GM19463 (cell line): ENCODE measurements at regions not wholly inside any gene's neighbourhood (a gene's known extent, or its start where the extent isn't known, plus 50 kb on each side); places are given as distances from the start of the nearest gene placed in this dataset.
"Not testable (repeated sequence)": the region's sequence is repeated elsewhere in the genome, so short reads cannot be mapped to it uniquely, and the experiment has no call there.

Source experiments
- ATAC-seq: cut with Tn5 transposase; IDR thresholded peaks from one replicate; pipeline ENCODE4 v1.9.1; 2021; ENCODE audit warnings: mild to moderate bottlenecking, moderate library complexity; ENCODE audit not compliant: unreplicated experiment

DNA sequence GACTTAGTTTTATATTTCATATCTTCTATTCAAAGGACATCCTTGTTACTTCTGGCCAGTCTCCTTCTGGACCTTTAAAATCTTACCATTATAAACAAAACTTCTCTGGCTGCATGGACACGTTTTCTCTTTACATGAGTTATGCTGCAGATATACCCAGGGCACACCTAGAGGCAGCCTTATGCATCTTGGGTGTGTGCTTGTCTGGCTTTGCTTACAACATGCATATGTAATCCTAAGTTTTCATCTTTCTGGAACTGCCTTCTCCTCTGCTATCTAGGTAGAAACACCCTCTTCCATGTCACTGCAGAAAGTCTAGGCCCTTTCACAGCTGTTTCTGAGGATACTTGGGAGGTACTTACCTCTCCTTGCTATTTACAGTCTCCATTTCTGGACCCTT lies 185.8 kb upstream of the RAG2 start:
- no peak for ATAC-seq

DNA sequence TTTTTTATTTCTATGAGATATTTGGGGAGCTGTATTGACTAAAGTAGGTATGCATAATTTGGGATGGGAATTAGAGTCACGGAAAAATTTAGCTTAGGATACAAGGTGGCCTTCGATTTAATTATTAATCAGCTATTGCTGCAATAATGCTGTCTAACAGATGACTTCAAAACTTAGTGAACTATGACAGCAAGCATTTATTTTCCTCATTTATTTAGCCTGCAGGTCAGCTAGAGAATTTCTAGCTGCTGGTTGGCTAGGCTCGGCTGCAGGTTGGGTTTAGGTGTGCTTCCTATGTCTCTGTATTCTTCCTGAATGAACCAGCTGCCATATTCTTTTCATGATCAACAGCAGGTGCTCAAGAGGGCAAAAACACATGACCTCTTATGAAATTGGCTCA lies 181.8 kb upstream of the RAG2 start:
- ATAC-seq: no peak

DNA sequence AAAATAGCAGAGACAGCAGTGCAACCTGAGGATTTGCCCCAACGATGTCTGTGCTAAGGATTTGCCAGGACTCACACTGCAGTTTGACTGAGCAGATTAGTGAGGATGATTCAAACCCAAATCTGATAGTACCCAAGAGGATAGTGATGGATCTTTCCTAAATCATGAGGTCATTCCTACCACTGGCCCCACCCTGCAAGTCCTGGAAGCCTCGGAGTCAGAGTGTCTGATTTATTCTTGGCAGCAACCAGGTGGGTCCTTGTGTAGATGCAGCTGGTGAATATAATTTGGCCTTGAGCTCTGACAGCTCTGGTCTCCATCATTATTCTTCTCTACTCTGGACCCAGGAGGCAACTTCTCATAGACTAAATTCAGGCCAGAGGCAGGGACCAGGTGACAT lies 179.3 kb upstream of the RAG2 start:
- no peak for ATAC-seq

DNA sequence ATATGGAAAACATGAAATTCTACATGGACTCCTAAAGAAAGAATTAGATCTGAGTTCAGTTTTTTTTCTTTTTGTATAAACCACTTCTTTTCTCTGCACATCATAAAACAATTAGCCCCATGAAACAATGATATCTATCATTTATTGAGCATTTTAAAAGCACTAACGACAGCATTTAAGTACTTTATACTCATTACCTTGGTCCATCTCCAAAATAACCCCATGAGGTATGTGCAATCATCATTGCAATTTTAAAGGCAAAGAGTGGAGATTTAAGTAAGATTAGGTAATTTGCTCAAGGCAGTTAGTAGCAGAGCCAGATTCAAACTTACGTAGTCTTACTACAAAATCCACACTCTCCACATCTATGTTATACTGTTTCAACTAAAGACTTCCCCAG lies 177.7 kb upstream of the RAG2 start:
- ATAC-seq: no peak

DNA sequence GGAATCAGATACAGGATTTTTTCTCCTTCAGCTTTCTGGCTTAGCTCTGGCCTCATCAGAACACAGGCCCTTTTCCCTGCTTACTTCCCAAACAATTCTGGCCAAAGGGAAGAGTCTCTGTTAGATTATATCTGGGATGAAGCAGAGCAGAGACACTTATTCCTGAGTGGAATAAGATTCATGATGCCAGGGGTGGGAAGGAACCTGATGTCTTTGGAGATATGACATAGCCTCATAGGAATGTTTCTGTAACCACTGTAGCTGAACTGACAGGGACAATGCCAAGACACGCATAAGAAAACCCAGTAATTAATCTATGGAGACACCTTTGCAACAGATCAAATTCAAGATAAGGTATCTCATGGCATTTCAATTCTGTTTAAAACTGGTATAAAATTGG lies 177.1 kb upstream of the RAG2 start:
- no peak for ATAC-seq

DNA sequence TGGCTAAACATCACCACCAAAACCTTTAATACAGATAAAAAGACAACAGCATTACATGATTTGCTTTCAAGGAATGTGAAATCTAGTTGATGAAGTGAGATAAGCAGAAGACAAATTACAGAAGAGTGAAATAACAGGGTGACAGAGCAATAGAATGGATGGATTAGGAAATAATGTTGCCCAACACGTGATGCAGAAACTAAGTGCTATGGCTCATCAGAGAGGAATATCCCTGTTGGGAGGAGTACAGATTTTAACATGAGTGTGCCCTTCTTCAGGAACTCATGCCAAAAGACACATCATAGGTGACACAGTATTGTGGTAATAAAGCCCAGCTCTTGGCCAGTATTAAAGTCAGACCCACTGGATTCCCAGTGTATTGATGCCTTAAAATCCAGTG lies 176.6 kb upstream of the RAG2 start:
- no peak for ATAC-seq

DNA sequence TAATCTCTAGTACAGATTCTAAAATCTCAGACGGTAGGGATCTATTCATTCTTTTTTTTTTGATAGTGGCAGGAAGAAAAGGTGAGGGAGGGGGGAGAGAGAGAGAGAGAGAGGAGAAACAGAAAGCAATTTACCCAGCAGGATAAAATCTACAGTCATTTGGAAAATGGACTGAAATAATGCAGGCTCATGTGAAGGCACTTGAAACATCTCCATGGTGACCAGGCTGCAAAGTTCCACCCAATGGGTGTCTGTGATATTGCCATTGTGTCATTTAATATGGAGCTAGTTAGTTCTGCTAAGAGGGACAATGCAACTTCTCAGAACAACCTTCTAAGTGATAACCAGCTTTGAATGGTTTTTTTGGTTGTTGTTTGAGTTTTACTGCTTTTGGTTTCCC lies 165.2 kb upstream of the RAG2 start:
- ATAC-seq: no peak

DNA sequence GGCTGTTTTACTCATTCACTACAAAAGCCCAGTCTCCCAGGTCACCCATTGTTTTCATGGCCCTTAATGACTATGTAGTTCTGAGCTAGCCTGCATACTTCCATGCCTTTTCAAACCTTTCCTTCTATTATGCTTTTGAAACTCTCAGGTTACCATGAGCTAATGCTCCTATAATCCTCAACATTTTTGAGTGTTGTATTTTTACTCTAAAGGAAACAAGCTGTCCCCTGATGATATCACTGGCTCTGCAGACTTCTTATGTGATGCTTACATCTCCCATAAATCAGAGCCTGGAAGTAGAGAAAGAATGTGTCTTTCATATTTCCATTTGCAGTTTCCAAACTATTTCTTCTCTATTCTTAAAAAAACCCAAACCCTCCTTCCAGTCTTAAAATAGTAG lies 159.0 kb upstream of the RAG2 start:
- no peak for ATAC-seq

DNA sequence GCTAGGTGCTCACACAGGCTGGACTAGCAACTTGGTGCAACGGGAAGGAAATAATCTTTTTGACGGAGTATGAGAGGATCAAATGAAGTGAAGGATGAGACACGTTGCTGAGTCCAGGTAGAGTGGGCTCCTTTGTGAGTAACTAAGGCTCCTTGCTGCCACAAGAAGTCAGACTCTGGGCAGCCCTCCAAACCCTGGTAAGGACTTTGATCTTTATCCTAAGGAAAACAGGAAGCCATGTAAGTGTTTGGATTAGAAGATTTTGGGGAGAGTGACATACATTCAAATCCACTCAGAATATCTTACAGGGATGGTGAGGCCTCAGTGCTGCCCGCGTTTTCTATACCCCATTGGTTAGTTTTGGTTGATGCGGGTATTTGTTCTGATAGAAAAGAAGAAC lies 155.9 kb upstream of the RAG2 start:
- no peak for ATAC-seq

DNA sequence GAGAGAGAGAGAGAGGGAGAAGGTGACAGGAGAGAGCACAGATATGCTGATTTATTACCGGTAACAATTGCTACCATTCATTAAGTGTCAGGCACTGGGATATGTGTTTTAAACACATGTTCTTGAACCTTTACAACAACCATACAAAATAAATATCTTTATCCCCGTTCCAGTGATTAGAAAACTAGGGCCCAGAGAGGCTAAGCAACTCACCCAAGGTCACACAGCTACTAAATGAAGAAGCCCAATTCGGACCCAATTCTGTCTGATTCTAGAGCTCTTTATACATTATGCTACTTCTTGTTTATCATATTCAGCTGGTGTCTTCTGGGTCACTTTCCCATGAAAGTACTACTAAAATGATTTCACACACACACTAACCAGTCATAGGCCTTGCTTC lies 154.0 kb upstream of the RAG2 start:
- no peak for ATAC-seq

DNA sequence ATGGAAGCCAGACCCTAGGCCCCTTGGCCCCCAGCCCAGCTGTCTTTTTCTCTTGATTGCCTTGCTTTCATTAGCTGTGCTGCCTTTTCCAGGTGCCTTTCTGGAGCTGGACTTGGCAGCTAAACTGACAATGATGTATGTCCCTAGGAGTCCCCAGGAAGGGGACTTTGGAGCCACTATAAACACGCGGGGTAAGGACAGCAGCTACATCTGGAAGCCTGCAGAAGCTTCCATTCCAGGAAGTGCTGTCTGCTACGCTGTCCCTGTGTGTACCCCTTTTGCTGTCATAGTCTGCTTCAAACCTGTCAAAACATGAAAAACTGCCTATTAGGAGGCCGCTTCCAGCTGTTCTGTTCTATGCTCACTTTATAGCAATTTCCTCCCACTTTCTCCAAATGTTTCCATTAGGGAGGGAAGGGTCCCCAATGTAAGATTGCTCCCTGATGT lies 153.3 kb upstream of the RAG2 start:
- ATAC-seq: no peak

DNA sequence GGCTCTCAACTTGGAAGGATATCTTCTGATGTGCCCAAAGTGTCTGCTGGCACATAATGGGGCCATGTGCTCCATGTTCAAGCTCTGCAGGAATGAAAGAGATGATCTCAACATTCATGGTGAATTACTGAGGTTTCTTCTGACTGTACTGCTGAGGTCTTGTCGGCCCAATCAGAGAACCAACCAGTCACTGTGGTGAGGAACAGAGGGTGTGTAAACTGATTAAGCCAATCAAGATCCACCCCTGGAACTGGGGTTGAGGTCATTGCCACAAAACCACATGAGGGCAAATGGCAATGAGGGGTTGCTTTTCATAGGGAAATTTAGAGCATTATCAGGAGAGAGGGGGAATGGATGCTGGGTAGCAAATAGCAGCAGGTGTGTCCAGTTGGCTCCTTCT lies 152.3 kb upstream of the RAG2 start:
- no peak for ATAC-seq

DNA sequence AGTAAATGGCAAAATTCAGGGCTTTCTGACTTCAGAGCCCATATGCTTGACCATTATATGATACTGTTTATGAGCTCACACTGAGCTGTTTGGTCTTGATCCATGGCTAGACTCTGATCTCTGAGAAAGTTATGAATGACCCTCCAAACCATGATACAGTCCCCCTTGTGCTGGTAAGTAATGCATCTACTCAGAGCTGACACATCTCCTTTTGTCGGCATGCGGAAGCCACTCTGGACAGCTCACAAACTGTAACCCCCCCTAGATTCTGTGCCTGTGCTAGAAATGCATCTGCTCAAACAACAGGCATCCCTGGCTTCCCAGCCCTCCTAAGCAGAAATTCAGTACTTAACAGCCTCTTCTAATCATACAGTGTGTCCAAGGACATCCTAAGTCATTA lies 150.8 kb upstream of the RAG2 start:
- ATAC-seq: no peak

DNA sequence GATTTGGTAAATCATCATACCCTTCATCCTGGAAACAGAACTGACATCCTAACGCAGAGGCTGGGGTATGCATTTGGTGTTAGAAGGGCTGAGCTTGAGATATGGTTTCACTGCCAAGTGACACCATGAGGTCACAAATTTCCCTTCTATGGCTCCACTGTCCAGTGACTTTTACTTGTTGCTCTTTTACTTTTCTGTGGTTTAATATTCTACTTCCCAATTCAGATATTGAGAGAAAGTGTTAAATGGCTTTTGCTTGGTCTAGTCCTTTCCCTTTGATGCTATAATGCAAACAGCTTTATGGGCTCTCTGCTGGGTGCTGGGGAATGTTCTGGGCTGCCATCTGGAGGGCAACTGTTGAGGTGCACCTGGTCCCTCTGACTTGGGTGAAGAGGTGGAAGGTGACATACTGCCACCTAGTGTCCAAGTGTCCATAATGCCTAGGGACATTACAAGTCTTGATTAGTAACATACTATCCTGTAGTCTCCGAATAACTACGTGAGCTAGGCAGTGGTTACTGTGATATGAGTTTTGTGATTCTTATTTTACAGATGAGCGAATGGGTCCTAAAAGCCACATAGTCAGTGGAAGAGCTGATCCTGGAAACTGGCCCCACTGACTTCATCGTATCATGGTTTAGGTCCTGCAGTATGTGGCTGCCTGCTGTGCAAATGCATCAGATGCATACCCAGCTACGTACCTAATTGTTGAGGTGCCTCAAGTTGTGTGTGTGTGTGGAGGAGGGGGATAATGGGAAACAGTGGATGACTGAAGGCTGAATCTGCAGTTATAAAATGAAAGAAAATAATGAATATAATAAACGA lies 149.1 kb upstream of the RAG2 start:
- peak; percentile 86 for ATAC-seq

DNA sequence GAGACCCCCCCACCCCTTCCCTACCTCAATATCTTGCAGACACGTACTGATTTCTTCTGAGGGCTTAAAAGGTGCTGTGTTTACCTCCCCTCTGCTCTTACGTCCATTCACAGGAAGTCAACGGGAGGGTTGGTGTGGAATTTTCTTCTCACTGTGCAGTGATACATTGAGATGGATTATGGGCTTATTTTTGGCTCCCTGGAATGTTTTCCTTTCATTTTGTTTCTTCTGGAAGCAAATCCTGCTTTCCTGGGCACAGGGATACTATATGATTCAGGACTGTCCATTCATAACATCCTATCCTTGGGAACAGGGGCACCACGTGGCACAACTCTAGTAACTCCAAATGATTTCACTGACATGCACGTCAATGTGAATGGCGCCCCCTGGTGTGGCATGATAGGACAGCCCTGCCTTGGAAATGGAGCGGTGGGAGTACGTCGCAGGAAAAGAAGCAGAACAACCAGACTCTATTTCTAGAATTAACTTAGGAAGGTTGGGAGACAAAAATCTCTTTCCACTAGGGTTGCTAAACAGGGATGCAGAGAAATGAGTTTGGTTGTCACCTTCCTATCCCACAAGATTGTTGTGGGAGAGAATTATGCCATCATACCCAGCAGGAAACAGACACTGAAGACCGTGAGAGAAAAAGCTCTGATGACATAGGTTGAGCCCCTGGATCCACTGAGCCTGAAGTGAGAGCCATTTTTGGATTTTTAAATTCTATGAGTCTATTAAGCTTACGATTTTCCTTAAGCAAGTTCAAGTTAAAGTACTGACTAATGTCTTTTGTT lies 146.5 kb upstream of the RAG2 start:
- peak; percentile 22 for ATAC-seq

DNA sequence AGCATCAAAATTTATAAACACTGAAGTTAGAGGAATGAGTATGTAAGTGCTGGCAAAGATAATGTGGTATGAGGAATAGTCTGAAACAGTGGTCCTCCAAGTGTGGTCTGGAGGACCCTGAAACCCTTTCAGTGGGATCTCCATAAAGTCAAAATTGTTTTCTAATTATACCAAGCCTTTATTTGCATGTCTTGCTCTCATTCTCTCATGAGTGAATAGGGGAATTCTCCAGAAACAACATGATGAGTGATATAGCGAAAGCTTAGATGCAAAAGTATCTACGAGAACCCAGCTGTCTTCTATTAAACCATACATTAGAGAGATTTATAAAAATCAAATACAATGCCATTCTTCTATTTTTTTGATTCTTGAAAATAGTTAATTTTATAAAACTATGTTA lies 145.0 kb upstream of the RAG2 start:
- ATAC-seq: peak; percentile 52

DNA sequence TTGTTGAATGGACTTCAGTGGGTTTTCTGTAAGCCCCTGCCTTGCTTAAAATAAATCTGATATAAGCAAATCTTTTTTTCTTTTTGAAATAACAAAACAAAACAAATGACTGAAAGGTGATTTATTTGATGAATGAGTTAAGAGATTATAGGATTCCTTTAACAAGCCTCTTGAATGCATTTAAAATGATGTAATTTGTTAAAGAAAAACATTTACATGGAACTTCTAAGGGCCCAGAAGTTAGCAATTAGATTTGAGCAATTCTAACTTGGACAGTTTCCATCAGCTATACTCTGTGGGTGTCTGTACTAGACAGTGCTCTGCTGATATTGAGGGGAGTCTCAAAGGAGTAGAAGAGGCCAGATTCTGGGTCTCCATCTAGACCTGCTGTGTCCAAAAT lies 143.5 kb upstream of the RAG2 start:
- ATAC-seq: no peak

DNA sequence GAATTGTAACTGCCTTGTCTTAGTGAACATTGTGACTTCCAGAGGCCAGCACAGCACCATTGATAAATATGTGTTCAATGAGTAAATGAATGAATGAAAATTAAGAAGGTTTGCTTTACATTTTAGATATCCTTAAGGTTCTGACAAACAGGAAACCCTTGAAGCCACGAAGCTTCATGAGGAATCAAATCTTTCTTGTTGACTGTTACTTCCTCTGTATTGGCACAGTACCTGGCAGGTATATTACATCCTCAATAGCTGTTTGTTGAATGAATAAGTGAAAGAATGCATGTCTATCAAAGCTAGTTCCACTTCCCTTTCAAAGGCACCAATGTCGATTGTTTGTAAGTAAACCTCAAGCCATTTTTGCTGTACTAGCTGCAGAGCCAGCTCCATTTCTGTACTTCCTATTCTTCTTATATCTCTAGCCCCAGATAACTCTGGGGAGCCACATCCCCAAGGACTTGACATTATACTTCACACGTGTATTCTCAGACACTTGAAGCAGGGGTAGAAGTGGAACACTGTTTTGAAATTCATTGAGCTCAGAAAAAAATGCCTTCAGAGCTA lies 140.3 kb upstream of the RAG2 start:
- ATAC-seq: no peak

DNA sequence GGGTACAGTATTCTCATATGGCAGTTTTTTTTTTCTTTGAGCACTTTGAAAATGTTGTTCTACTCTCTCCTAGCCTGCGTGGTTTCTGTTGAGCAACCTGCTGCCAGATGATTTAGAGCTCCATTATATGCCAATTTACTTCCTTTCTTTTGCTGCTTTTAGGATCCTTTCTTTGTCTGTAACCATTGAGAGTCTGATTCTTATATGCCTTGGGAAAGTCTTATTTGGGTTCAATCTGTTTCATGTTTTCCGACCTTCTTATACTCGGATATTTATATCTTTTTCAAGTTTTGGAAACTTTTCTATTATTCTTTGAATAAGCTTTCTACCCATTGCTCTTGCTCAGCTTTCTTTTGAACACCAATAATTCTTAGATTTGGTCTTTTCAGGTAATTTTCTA lies 138.1 kb upstream of the RAG2 start:
- ATAC-seq: no peak

DNA sequence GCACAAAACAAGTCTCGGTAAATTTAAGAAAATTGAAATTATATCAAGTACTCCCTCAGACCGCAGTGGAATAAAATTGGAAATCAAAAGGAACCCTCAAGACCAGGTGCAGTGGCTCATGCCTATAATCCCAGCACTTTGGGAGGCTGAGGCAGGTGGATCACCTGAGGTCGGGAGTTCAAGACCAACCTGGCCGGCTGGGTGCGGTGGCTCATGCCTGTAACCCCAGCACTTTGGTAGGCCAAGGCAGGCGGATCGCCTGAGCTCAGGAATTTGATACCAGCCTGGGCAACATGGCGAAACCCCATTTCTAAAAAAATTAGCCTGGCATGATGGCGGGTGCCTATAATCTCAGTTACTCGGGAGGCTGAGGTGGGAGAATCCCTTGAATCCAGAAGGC lies 135.7 kb upstream of the RAG2 start:
- ATAC-seq: not testable (repeated sequence)

DNA sequence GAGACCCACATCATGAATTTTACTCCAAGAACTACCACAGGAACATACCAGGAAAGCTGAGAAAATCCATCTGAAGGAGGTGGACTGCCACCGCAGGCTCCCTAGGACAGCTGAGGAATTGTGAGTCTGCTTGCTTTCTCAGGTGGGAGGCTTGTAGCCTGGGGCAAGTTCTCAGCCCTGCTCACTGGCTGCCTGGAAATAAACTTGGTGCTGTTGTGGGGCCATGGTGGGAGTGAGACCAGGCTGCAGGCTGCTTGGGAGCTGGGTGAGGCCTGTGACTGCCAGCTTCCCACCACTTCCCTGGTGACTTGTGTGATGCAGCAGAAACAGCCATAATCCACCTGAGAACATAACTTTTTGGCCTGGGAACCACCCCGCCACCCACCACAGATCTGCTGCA lies 132.7 kb upstream of the RAG2 start:
- ATAC-seq: no peak

DNA sequence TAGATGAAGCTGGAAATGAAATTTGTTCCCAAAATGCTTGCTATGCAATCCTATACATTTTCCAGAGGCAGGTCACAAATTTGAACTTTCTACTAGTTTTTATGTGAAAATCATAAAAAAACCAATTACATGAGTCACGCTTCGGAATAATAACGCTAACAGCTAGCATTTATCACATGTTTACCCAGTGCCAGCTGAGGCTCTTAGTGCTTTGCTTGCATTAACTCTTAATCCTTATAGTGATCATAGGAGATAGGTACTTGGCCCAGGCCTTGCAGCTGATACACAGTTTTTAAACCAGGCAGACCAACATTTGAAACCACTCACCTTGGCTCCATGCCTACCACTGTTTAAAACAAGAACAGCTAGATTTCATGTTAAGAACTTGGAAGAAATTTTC lies 131.8 kb upstream of the RAG2 start:
- no peak for ATAC-seq
